ENCODE measurements at regions not wholly inside any gene's neighbourhood (a gene's known extent, or its start where the extent isn't known, plus 50 kb on each side); places are given as distances from the start of the nearest gene placed in this dataset.

DNA sequence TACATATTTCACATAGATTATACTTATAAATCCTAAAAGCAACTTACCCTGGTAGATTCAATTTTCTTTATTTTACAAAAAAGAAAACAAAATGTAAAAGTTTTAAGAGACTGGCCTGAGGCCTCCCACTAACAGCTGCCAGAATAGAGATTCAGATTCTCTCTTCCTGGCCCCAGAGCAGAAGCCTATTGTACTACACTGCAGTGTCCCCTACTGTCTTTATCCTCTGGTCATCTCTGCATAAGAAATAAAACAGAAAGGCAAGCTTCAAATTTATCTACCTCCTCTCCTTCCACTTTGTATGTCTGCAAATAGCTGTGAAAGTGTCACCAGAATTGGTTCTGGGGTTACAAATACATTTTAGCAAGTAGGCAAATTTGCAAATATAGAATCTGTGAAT, 1004.1 kb upstream of the PCDH9 start:
- TF ChIP-seq ZC3H10 (CRISPR knock-in tag; IDR thresholded peaks at IDR 0.05) = no peak
- no peak for TF ChIP-seq SNAI2 (CRISPR knock-in tag; IDR thresholded peaks at IDR 0.05)
- TF ChIP-seq, protein P1, sequence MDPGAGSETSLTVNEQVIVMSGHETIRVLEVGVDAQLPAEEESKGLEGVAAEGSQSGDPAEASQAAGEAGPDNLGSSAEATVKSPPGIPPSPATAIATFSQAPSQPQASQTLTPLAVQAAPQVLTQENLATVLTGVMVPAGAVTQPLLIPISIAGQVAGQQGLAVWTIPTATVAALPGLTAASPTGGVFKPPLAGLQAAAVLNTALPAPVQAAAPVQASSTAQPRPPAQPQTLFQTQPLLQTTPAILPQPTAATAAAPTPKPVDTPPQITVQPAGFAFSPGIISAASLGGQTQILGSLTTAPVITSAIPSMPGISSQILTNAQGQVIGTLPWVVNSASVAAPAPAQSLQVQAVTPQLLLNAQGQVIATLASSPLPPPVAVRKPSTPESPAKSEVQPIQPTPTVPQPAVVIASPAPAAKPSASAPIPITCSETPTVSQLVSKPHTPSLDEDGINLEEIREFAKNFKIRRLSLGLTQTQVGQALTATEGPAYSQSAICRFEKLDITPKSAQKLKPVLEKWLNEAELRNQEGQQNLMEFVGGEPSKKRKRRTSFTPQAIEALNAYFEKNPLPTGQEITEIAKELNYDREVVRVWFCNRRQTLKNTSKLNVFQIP (CRISPR knock-in tag; IDR thresholded peaks at IDR 0.05; ENCODE audit: borderline replicate concordance, low read depth) = no peak
- no peak for TF ChIP-seq ZNF70 (CRISPR knock-in tag; IDR thresholded peaks at IDR 0.05)
- no peak for TF ChIP-seq RARB (CRISPR knock-in tag; IDR thresholded peaks at IDR 0.05)
- no peak for TF ChIP-seq ZFP3 (CRISPR knock-in tag; IDR thresholded peaks at IDR 0.05)
- no peak for TF ChIP-seq ISL1 (CRISPR knock-in tag; IDR thresholded peaks at IDR 0.05)
- no peak for TF ChIP-seq TOX (CRISPR knock-in tag; IDR thresholded peaks at IDR 0.05; ENCODE audit: borderline replicate concordance)
- TF ChIP-seq, protein P2, sequence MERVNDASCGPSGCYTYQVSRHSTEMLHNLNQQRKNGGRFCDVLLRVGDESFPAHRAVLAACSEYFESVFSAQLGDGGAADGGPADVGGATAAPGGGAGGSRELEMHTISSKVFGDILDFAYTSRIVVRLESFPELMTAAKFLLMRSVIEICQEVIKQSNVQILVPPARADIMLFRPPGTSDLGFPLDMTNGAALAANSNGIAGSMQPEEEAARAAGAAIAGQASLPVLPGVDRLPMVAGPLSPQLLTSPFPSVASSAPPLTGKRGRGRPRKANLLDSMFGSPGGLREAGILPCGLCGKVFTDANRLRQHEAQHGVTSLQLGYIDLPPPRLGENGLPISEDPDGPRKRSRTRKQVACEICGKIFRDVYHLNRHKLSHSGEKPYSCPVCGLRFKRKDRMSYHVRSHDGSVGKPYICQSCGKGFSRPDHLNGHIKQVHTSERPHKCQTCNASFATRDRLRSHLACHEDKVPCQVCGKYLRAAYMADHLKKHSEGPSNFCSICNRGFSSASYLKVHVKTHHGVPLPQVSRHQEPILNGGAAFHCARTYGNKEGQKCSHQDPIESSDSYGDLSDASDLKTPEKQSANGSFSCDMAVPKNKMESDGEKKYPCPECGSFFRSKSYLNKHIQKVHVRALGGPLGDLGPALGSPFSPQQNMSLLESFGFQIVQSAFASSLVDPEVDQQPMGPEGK (CRISPR knock-in tag; IDR thresholded peaks at IDR 0.05; ENCODE audit: borderline replicate concordance) = no peak
- no peak for TF ChIP-seq ARNTL (CRISPR knock-in tag; IDR thresholded peaks at IDR 0.05; ENCODE audit: borderline replicate concordance, low read depth)
- no peak for TF ChIP-seq CREB5 (CRISPR knock-in tag; IDR thresholded peaks at IDR 0.05; ENCODE audit: low read depth)
- no peak for TF ChIP-seq BACH2 (CRISPR knock-in tag; IDR thresholded peaks at IDR 0.05; ENCODE audit: borderline replicate concordance)
- no peak for TF ChIP-seq GLIS3 (CRISPR knock-in tag; IDR thresholded peaks at IDR 0.05)
- no peak for TF ChIP-seq ZNF8 (CRISPR knock-in tag; IDR thresholded peaks at IDR 0.05)
- no peak for TF ChIP-seq ESRRG (CRISPR knock-in tag; IDR thresholded peaks at IDR 0.05)
- TF ChIP-seq CSDC2 (CRISPR knock-in tag; IDR thresholded peaks at IDR 0.05) = no peak
- ATAC-seq = peak; percentile 86

DNA sequence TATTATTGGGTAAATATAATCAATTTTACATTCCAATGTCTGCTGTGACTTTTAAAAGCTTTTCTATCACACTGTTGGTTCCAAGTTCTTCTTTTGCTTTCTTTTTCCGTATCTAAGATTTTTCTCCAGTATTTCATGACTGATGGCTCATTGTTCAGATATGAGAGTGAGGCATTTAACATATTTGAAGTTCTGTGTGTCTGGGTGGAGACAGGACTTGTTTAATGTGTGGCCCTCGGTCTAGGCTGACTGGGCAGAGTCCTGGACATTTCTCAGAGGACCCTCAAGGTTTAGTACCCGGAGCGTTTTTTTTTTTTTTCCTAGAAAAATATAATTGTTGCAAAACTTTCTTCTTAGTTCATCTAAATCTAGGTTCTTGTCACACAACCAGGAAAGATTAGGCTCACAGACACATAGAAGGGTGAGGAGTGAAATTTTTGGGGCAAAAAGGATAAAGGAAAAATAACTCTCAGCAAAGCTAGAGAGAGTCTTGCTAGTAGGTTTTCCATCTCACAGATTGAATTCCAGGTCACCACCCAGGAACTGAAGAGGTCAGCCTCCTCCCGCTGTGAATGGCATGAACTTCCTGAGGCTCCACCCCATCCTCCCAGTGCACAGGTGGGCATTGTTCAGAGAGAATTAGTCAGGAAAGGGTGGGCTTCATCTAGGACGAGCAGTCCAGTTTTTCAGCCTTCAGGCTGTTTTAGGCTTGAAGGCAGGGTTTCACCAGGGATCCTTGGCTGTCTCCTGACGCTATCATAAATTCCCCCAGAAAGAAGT, 1002.4 kb upstream of the PCDH9 start:
- TF ChIP-seq ZNF565 (CRISPR knock-in tag; conservative IDR thresholded peaks at IDR 0.05; ENCODE audit: low read depth) (no peak), TCF4 (CRISPR knock-in tag; IDR thresholded peaks at IDR 0.05; ENCODE audit: borderline replicate concordance) (no peak), TOX (CRISPR knock-in tag; IDR thresholded peaks at IDR 0.05; ENCODE audit: borderline replicate concordance) (no peak), GLIS3 (CRISPR knock-in tag; IDR thresholded peaks at IDR 0.05) (no peak), RARB (CRISPR knock-in tag; IDR thresholded peaks at IDR 0.05) (no peak), BACH2 (CRISPR knock-in tag; IDR thresholded peaks at IDR 0.05; ENCODE audit: borderline replicate concordance) (no peak), ZNF8 (CRISPR knock-in tag; IDR thresholded peaks at IDR 0.05) (no peak), ARNTL (CRISPR knock-in tag; IDR thresholded peaks at IDR 0.05; ENCODE audit: borderline replicate concordance, low read depth) (no peak), ZC3H10 (CRISPR knock-in tag; IDR thresholded peaks at IDR 0.05) (no peak), ZNF70 (CRISPR knock-in tag; IDR thresholded peaks at IDR 0.05) (no peak), SNAI2 (CRISPR knock-in tag; IDR thresholded peaks at IDR 0.05) (no peak), CREB5 (CRISPR knock-in tag; IDR thresholded peaks at IDR 0.05; ENCODE audit: low read depth) (no peak)
- TF ChIP-seq, protein P1 (CRISPR knock-in tag; IDR thresholded peaks at IDR 0.05; ENCODE audit: borderline replicate concordance, low read depth) = no peak
- TF ChIP-seq, protein P2 (CRISPR knock-in tag; IDR thresholded peaks at IDR 0.05; ENCODE audit: borderline replicate concordance) = no peak

More for the DNA sequence above, 1002.4 kb upstream of the PCDH9 start:
- no peak for ATAC-seq
